K562 (cell line): ENCODE measurements at regions not wholly inside any gene's neighbourhood (a gene's known extent, or its start where the extent isn't known, plus 50 kb on each side); places are given as distances from the start of the nearest gene placed in this dataset.

Experiments
- ATAC-seq: fragments of 200-7000 bp; cut with Tn5 transposase; 3 replicates; pipeline ENCODE4 v1.9.1; 2020; ENCODE audit warnings: moderate library complexity
- BruUV-seq: library from RNA; stranded (reverse); fragments of 400-500 nt; replicated peaks from 2 replicates; lab custom pipeline; 2021; lab: Mats Ljungman, UMichigan
- CTCF ChIA-PET: fragments of 300-600 bp; formaldehyde crosslinking; extraction: SDS; loops from one replicate; lab custom pipeline; 2021; ENCODE audit warnings: low intra/inter-chr PET ratio; lab: Yijun Ruan, JAX
- POLR2A ChIA-PET: fragments of 300-600, 350-650 bp; sonication (Branson Sonifier 250); formaldehyde crosslinking; extraction: SDS; loops from one replicate; lab custom pipeline; 2021; ENCODE audit warnings: antibody characterized with exemption, inconsistent platforms; lab: Yijun Ruan, JAX
- DNase-seq, 4 experiments: peaks; one replicate each; pipeline versions ENCODE4 v3.0.0 to v3.0.0-alpha.2; 2011 to 2018; ENCODE audit warnings: low spot score in 3 of 4, mixed read lengths in 3 of 4; ENCODE audit errors: extremely low read depth in 1 of 4
- FAIRE-seq: peaks from 2 replicates; lab custom pipeline; 2011; peaks lifted over from hg19 to GRCh38; lab: Jason Lieb, UNC
- H2AFZ ChIP-seq: 2 replicates; pipeline ENCODE4 v1.6.0; 2011; ENCODE audit warnings: low read depth, low read length, control low read depth, inconsistent platforms
- H3K27ac ChIP-seq: fragments of 200-600 bp; 3 replicates; pipeline ENCODE4 v1.8.0; 2011; ENCODE audit warnings: low read depth, mild to moderate bottlenecking, control low read depth, inconsistent platforms, low read length, moderate library complexity, mixed read lengths; ENCODE audit errors: extremely low read depth
- H3K27me3 ChIP-seq, 2 experiments: fragments of 300-600 bp in 1 of 2; 2 replicates in 1 of 2; 3 replicates in 1 of 2; pipeline versions ENCODE4 v1.6.0 to v1.8.0; 2011; ENCODE audit warnings: inconsistent platforms in 2 of 2, low read length in 2 of 2, mild to moderate bottlenecking in 1 of 2, mixed read lengths in 1 of 2, moderate library complexity in 1 of 2; ENCODE audit not compliant: control insufficient read depth in 2 of 2, insufficient read depth in 2 of 2
- H3K36me3 ChIP-seq: fragments of 300-600 bp; 3 replicates; pipeline ENCODE4 v1.8.0; 2011; ENCODE audit warnings: mild to moderate bottlenecking, low read length, inconsistent platforms; ENCODE audit not compliant: control insufficient read depth, insufficient read depth
- H3K4me1 ChIP-seq, 2 experiments: fragments of 200-600 bp in 1 of 2; replicated peaks in 1 of 2; 2 replicates in 1 of 2; 3 replicates in 1 of 2; pipeline versions ENCODE4 v1.5.1 to v1.8.0; 2011; ENCODE audit warnings: inconsistent platforms in 2 of 2, low read length in 2 of 2, mild to moderate bottlenecking in 1 of 2, mixed read lengths in 1 of 2, moderate library complexity in 1 of 2; ENCODE audit not compliant: control insufficient read depth in 2 of 2, insufficient read depth in 2 of 2
- H3K4me2 ChIP-seq: 2 replicates; pipeline ENCODE4 v1.6.1; 2011; ENCODE audit warnings: low read length, control low read depth, inconsistent platforms, mixed read lengths; ENCODE audit not compliant: insufficient read depth
- H3K4me3 ChIP-seq: fragments of 200-600 bp; sonication (generic), shearing (Covaris generic); 2 replicates; pipeline ENCODE4 v1.5.1; 2016; ENCODE audit warnings: control low read depth, inconsistent platforms
- H3K79me2 ChIP-seq: fragments of 200-600 bp; 3 replicates; pipeline ENCODE4 v1.8.0; 2011; ENCODE audit warnings: low read length, inconsistent platforms; ENCODE audit not compliant: control insufficient read depth, insufficient read depth
- H3K9ac ChIP-seq, 2 experiments: 2 replicates each; pipeline versions ENCODE4 v1.6.0 to v1.6.1; 2011; ENCODE audit warnings: low read depth in 2 of 2, low read length in 2 of 2, control low read depth in 1 of 2, inconsistent platforms in 1 of 2, mild to moderate bottlenecking in 1 of 2, mixed read lengths in 1 of 2; ENCODE audit not compliant: insufficient read depth in 1 of 2
- H3K9me1 ChIP-seq: one replicate; pipeline ENCODE4 v1.6.0; 2011; ENCODE audit warnings: inconsistent platforms, mild to moderate bottlenecking, low read length, moderate library complexity; ENCODE audit not compliant: control insufficient read depth, insufficient read depth
- H3K9me3 ChIP-seq: replicated peaks from 2 replicates; pipeline ENCODE4 v1.5.1; 2011; ENCODE audit warnings: low read depth, low read length, inconsistent platforms; ENCODE audit not compliant: control insufficient read depth, insufficient read depth
- H4K20me1 ChIP-seq: replicated peaks from 2 replicates; pipeline ENCODE4 v1.6.1; 2011; ENCODE audit warnings: low read length, inconsistent platforms, mixed read lengths; ENCODE audit not compliant: control insufficient read depth, insufficient read depth
- CHD1 ChIP-seq: fragments of 200-600 bp; sonication (generic); IDR thresholded peaks from one replicate; pipeline ENCODE4 v1.6.1; 2012; ENCODE audit warnings: mild to moderate bottlenecking, moderate library complexity, low read length, inconsistent platforms
- ETV6 ChIP-seq, 3 experiments: fragments of 150-350 bp in 1 of 3; sonication (generic) in 1 of 3; formaldehyde crosslinking in 1 of 3; IDR thresholded peaks; 2 replicates each; pipeline versions ENCODE4 v1.6.1 to v1.8.0; 2014 to 2022; ENCODE audit warnings: borderline replicate concordance in 2 of 3, low read depth in 2 of 3, antibody characterized with exemption in 1 of 3, low read length in 1 of 3, mild to moderate bottlenecking in 1 of 3, missing genetic modification reagents in 1 of 3
- JUN ChIP-seq, 2 experiments: sonication (generic) in 1 of 2; formaldehyde crosslinking in 1 of 2; IDR thresholded peaks; 2 replicates each; pipeline versions ENCODE4 v1.6.1 to v1.8.0; 2012 to 2022; ENCODE audit warnings: borderline replicate concordance in 2 of 2, mild to moderate bottlenecking in 2 of 2, improper control_type of control experiment in 1 of 2, low read depth in 1 of 2, low read length in 1 of 2, missing genetic modification reagents in 1 of 2
- KAT2B ChIP-seq: IDR thresholded peaks from one replicate; pipeline ENCODE4 v1.6.1; 2012; ENCODE audit warnings: low read depth, mild to moderate bottlenecking, control low read depth, inconsistent platforms, low read length, moderate library complexity
- MTA2 ChIP-seq: fragments of 450-650 bp; IDR thresholded peaks from 2 replicates; pipeline ENCODE4 v1.6.1; 2016; ENCODE audit warnings: low read depth
- MYBL2 ChIP-seq, 2 experiments: fragments of 450-650 bp in 1 of 2; sonication (generic) in 1 of 2; formaldehyde crosslinking in 1 of 2; IDR thresholded peaks; 2 replicates each; pipeline versions ENCODE4 v1.6.1 to v1.8.1; 2017 to 2022; ENCODE audit warnings: borderline replicate concordance in 1 of 2, inconsistent platforms in 1 of 2, low read depth in 1 of 2, mild to moderate bottlenecking in 1 of 2, missing genetic modification reagents in 1 of 2, moderate library complexity in 1 of 2
- SRSF3 ChIP-seq: fragments of 200-400 bp; formaldehyde crosslinking; IDR thresholded peaks from 2 replicates; pipeline ENCODE4 v1.6.1; 2016; ENCODE audit warnings: mild to moderate bottlenecking, low read length, moderate library complexity; ENCODE audit not compliant: insufficient read depth
- ZNF174 ChIP-seq: fragments of 250-450 bp; sonication (Bioruptor Pico); IDR thresholded peaks from 2 replicates; pipeline ENCODE4 v1.4.0; 2020; ENCODE audit warnings: mild to moderate bottlenecking
- WGBS: fragments of 100-300 bp; shearing (Covaris generic); methylation state at CpG from one replicate; pipeline ENCODE4 v1.1.6; 2016; ENCODE audit warnings: low coverage, mixed read lengths; ENCODE audit not compliant: insufficient coverage; ENCODE audit errors: missing lambda C conversion rate; 5-methylcytosine and 5-hydroxymethylcytosine counted together
- in situ Hi-C: fragments of 300-500 bp; cut with MboI; formaldehyde crosslinking; loops from 4 replicates; pipeline ENCODE4 v1.15.0; 2018; ENCODE audit warnings: inconsistent platforms, mixed read lengths
- intact Hi-C: fragments of 100-400 bp; cut with micrococcal nuclease; formaldehyde crosslinking; loops from 2 replicates; pipeline ENCODE4 v1.14.2; 2022
- TF ChIP-seq, protein P1 (sequence below): sonication (generic); formaldehyde crosslinking; IDR thresholded peaks from 2 replicates; pipeline ENCODE4 v1.8.0; 2022; ENCODE audit warnings: mild to moderate bottlenecking, missing genetic modification reagents
- TF ChIP-seq, protein P2 (sequence below): fragments of 450-650 bp; IDR thresholded peaks from 2 replicates; pipeline ENCODE4 v1.6.1; 2016
- TF ChIP-seq, protein P3 (sequence below): fragments of 250-450 bp; sonication (Bioruptor Pico); IDR thresholded peaks from 2 replicates; pipeline ENCODE4 v1.4.0; 2020

DNA sequence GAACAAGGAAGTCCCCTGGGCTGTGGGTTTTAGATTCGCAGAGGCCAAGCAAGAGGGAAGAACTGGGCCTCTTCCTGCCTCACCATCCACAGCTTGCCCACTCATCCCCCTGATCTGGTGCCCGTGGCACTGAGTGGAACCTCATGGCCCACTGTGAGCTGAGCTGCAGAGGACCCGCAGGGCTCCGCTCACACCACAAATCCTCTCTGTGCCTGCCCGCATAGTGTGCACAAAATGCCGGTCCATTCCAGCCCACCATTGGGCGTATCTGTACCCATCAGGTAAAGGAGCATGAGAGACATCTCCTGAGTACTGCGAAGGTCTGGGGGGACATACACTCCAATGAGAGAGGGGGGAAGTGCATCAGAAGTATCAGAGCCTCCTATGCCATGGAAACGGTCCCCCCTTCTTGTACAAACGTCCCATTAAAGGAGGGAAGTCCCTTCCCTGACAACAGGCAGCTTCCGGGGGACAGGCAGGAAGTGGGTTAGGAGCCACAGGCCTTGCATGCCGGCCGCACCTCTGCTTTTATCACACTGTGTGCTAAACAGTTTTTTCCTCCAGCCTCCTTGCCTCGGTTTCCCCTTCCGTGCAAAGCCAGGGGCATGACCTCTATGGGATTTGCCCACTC is 309.4 kb upstream of the DIO3 start:
- no peak for DNase-seq
- ChIA-PET CTCF (no interaction called here), POLR2A (interaction anchor here (0.7 kb wide), 1 partner anchor 82 kb away, joined by 3 read pairs; no protein-coding TSS in a partner anchor)
- ATAC-seq: no peak
- FAIRE-seq: no peak
- Histone ChIP-seq H2AFZ (no peak overlapping the region), H4K20me1 (no peaks in the 10 kb centered on the region), H3K4me1 (no peaks in the 10 kb centered on the region), H3K27ac (no peak overlapping the region), H3K79me2 (no peaks in the 10 kb centered on the region), H3K4me3 (no peak overlapping the region), H3K36me3 (no peaks in the 10 kb centered on the region), H3K9ac (no peak overlapping the region), H3K27me3 (peaks cover 0 to 58% of the 10 kb centered on the region in 2 experiments; a peak in 3 of 5 replicates), H3K4me2 (no peak overlapping the region), H3K9me1 (no peaks in the 10 kb centered on the region), H3K9me3 (no peaks in the 10 kb centered on the region)
- intact Hi-C loops (no loop called here), in situ Hi-C loops (no loop called here)
- 4% methylated on average over 13 of the region's 15 CpGs for WGBS
- BruUV-seq: no TSS peak
- TF ChIP-seq, protein P1, sequence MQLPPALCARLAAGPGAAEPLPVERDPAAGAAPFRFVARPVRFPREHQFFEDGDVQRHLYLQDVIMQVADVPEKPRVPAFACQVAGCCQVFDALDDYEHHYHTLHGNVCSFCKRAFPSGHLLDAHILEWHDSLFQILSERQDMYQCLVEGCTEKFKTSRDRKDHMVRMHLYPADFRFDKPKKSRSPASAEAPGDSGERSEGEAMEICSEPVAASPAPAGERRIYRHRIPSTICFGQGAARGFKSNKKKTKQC (CRISPR knock-in tag): no peak
- TF ChIP-seq SRSF3: no peak
- TF ChIP-seq, protein P2, sequence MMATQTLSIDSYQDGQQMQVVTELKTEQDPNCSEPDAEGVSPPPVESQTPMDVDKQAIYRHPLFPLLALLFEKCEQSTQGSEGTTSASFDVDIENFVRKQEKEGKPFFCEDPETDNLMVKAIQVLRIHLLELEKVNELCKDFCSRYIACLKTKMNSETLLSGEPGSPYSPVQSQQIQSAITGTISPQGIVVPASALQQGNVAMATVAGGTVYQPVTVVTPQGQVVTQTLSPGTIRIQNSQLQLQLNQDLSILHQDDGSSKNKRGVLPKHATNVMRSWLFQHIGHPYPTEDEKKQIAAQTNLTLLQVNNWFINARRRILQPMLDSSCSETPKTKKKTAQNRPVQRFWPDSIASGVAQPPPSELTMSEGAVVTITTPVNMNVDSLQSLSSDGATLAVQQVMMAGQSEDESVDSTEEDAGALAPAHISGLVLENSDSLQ: no peak
- no peak for TF ChIP-seq MYBL2 (IDR thresholded peaks at IDR 0.05; ENCODE audit: low read depth)
- no peak for TF ChIP-seq MYBL2 (CRISPR knock-in tag; IDR thresholded peaks at IDR 0.05; ENCODE audit: borderline replicate concordance)
- TF ChIP-seq ETV6 (IDR thresholded peaks at IDR 0.05; ENCODE audit: borderline replicate concordance in 1 of 2, low read depth in 2 of 2, low read length in 1 of 2): no peak
- TF ChIP-seq ETV6 (CRISPR knock-in tag; IDR thresholded peaks at IDR 0.05; ENCODE audit: borderline replicate concordance): no peak
- TF ChIP-seq ZNF174 (CRISPR knock-in tag): no peak
- TF ChIP-seq MTA2: no peak
- no peak for TF ChIP-seq CHD1
- no peak for TF ChIP-seq KAT2B
- TF ChIP-seq JUN (IDR thresholded peaks at IDR 0.05; ENCODE audit: borderline replicate concordance, low read depth, low read length): no peak
- no peak for TF ChIP-seq JUN (CRISPR knock-in tag; IDR thresholded peaks at IDR 0.05; ENCODE audit: borderline replicate concordance)
- TF ChIP-seq, protein P3, sequence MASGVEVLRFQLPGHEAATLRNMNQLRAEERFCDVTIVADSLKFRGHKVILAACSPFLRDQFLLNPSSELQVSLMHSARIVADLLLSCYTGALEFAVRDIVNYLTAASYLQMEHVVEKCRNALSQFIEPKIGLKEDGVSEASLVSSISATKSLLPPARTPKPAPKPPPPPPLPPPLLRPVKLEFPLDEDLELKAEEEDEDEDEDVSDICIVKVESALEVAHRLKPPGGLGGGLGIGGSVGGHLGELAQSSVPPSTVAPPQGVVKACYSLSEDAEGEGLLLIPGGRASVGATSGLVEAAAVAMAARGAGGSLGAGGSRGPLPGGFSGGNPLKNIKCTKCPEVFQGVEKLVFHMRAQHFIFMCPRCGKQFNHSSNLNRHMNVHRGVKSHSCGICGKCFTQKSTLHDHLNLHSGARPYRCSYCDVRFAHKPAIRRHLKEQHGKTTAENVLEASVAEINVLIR (CRISPR knock-in tag): no peak
